ENCODE measurements at regions not wholly inside any gene's neighbourhood (a gene's known extent, or its start where the extent isn't known, plus 50 kb on each side); places are given as distances from the start of the nearest gene placed in this dataset.

- Histone ChIP-seq H2BK15ac (ENCODE audit: low read depth, low read length) (no peak overlapping the region), H3K4ac (ENCODE audit: low read depth, low read length) (no peak overlapping the region), H4K20me1 (ENCODE audit: control insufficient read depth, insufficient read depth, insufficient read length) (no peaks in the 10 kb centered on the region), H3K27ac (ENCODE audit: insufficient read length, low read depth, low read length) (no peak overlapping the region), H3K27me3 (ENCODE audit: insufficient read depth, low read length) (no peaks in the 10 kb centered on the region), H3K9ac (ENCODE audit: extremely low read depth, insufficient read length, low read length) (no peak overlapping the region), H3T11ph (ENCODE audit: low read length) (no peak overlapping the region), H3K23me2 (ENCODE audit: insufficient read length, low read depth, low read length, poor library complexity, severe bottlenecking) (no peaks in the 10 kb centered on the region), H2BK12ac (ENCODE audit: insufficient read length, low read depth, low read length) (no peak overlapping the region), H2BK5ac (ENCODE audit: insufficient read length, low read length) (no peak overlapping the region), H4K91ac (ENCODE audit: insufficient read length, low read depth, low read length) (no peak overlapping the region), H4K8ac (replicated peaks; ENCODE audit: insufficient read length, low read depth, low read length) (no peak overlapping the region), H3K79me1 (ENCODE audit: insufficient read depth, low read depth, low read length, poor library complexity, severe bottlenecking) (no peaks in the 10 kb centered on the region), H4K5ac (ENCODE audit: insufficient read length, low read depth, low read length) (no peak overlapping the region), H3K4me1 (ENCODE audit: insufficient read depth, low read length) (no peaks in the 10 kb centered on the region), H3K9me3 (ENCODE audit: control insufficient read depth, low read depth, low read length) (no peaks in the 10 kb centered on the region), H3K14ac (ENCODE audit: insufficient read depth, low read length) (no peak overlapping the region), H3K23ac (ENCODE audit: insufficient read length, low read depth, low read length) (no peak overlapping the region), H3K56ac (ENCODE audit: insufficient read length, low read depth, low read length) (no peak overlapping the region), H2BK20ac (ENCODE audit: low read depth, low read length, poor library complexity, severe bottlenecking) (no peak overlapping the region), H3K79me2 (ENCODE audit: insufficient read depth, low read length) (no peaks in the 10 kb centered on the region), H3K18ac (ENCODE audit: insufficient read length, low read depth, low read length) (no peak overlapping the region), H2AFZ (ENCODE audit: low read length) (no peak overlapping the region), H3K4me2 (ENCODE audit: insufficient read depth, insufficient read length, low read length) (no peak overlapping the region), H2AK5ac (ENCODE audit: insufficient read length, low read length) (no peak overlapping the region), H2BK120ac (ENCODE audit: low read depth, low read length, poor library complexity, severe bottlenecking) (no peak overlapping the region)
- no CpG with 5 or more reads among the region's 3 CpGs for WGBS (ENCODE audit: extremely low coverage, insufficient read length, low lambda C conversion rate)
- Mint-ChIP-seq H3K27ac (no peak overlapping the region; a peak in 1 of 7 replicates), H3K4me1 (peaks cover 5 to 20% of the 10 kb centered on the region in 2 experiments), H3K36me3 (ENCODE audit: insufficient read depth in 1 of 3, low read depth in 3 of 3) (no peaks in the 10 kb centered on the region; a peak in 1 of 7 replicates), H3K27me3 (ENCODE audit: low read depth) (no peaks in the 10 kb centered on the region), H3K9me3 (peaks cover 4 to 13% of the 10 kb centered on the region in 2 experiments; a peak in 4 of 5 replicates), H3K4me3 (no peak overlapping the region)
- DNase-seq = no peak
- no peak for TF ChIP-seq CTCF (conservative IDR thresholded peaks at IDR 0.05)
Measured at GRCh38 chr6:159639721-159640120, 53.3 kb downstream of the SOD2 start.

Measured in H9 (cell line).